Uterus (tissue), 3 donors: ENCODE measurements at regions not wholly inside any gene's neighbourhood (a gene's known extent, or its start where the extent isn't known, plus 50 kb on each side); places are given as distances from the start of the nearest gene placed in this dataset.
A peak's percentile ranks its signal among the peaks of the same experiment; 100 is the strongest.

ENCODE experiments used
- DNase-seq, 2 donors: peaks; one replicate each; pipeline ENCODE4 v3.0.0-alpha.2; 2019 to 2020
- H3K27ac ChIP-seq, 2 donors: fragments of 200-600 bp; sonication (generic); 1 replicate in 1 of 2; 2 replicates in 1 of 2; pipeline ENCODE4 v1.5.1; 2016 to 2018
- H3K27me3 ChIP-seq, 2 donors: fragments of 200-600 bp; sonication (generic); one replicate each; pipeline ENCODE4 v1.5.1; 2018 to 2019; ENCODE audit warnings: control low read depth in 1 of 2
- H3K36me3 ChIP-seq, 2 donors: fragments of 200-600 bp; sonication (generic); one replicate each; pipeline ENCODE4 v1.5.1; 2019; ENCODE audit warnings: control low read depth in 1 of 2
- H3K4me1 ChIP-seq, 2 donors: fragments of 200-600 bp; sonication (generic); one replicate each; pipeline ENCODE4 v1.5.1; 2018 to 2019; ENCODE audit warnings: control low read depth in 1 of 2
- H3K4me3 ChIP-seq, 2 donors: fragments of 200-600 bp; sonication (generic); 1 replicate in 1 of 2; 2 replicates in 1 of 2; pipeline ENCODE4 v1.5.1; 2018 to 2019; ENCODE audit warnings: mild to moderate bottlenecking in 1 of 2
- H3K9me3 ChIP-seq, 2 donors: fragments of 200-600 bp; sonication (generic); one replicate each; pipeline ENCODE4 v1.5.1; 2019; ENCODE audit warnings: control low read depth in 1 of 2
- POLR2A ChIP-seq, 2 donors: fragments of 450-650 bp; IDR thresholded peaks; one replicate each; pipeline ENCODE4 v1.6.1; 2016; ENCODE audit warnings: antibody characterized with exemption in 2 of 2, mild to moderate bottlenecking in 1 of 2, moderate library complexity in 1 of 2
- intact Hi-C: fragments of 100-400 bp; cut with DNase I; formaldehyde crosslinking; loops from one replicate; pipeline ENCODE4 v1.15.1; 2023; ENCODE audit warnings: low total_unique reads
- TF ChIP-seq, protein P1 (sequence below), 4 experiments: fragments of 200-600 bp in 2 of 4; fragments of 450-650 bp in 2 of 4; sonication (generic) in 2 of 4; IDR thresholded peaks; one replicate each; pipeline ENCODE4 v1.5.1; 2016 to 2019; ENCODE audit warnings: antibody characterized with exemption in 4 of 4, mild to moderate bottlenecking in 2 of 4, moderate library complexity in 1 of 4
- donor health status: DM: yes; HTN: yes; CAD: no.

DNA sequence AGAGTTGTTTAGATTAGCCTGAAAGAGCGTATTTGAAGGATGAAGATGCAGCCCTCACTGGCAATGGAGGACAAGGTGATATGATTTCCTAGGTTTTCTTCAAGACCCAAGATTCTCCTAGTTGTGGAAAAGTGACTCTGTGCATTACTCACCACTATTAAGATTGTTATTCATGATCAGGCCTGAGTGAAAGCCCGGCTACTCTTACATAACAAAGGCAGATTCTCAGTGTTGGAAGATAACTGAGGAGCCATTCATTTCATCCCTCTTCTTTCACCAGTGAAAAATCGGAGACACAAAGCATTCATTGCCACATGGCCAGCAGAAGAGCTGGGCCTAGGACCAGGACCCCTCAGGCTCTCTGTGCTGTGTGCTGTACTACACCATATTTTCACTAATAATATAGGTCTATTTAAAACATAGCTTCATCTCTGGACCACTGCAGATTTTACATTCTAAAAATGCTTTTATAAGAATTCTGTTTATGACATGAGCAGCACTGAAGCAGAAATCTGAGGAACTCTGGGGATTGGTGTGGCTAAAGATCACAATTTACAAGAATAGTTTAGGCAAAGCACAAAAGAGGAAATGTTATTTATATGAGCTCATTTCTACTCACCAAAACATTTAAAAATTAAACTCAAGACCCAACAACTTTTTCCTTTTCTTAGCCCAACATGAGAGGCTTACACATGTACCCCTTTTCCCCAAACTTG, 181.9 kb upstream of the CCN2 start:
- Histone ChIP-seq H3K9me3 (no peaks in the 10 kb centered on the region), H3K27me3 (no peaks in the 10 kb centered on the region), H3K4me1 (peaks cover 0 to 7% of the 10 kb centered on the region in 2 donors), H3K4me3 (no peak overlapping the region), H3K27ac (peak overlapping the region; percentile 79 to 92), H3K36me3 (no peaks in the 10 kb centered on the region)
- intact Hi-C loops = no loop called here
- DNase-seq = no peak
- TF ChIP-seq, protein P1, sequence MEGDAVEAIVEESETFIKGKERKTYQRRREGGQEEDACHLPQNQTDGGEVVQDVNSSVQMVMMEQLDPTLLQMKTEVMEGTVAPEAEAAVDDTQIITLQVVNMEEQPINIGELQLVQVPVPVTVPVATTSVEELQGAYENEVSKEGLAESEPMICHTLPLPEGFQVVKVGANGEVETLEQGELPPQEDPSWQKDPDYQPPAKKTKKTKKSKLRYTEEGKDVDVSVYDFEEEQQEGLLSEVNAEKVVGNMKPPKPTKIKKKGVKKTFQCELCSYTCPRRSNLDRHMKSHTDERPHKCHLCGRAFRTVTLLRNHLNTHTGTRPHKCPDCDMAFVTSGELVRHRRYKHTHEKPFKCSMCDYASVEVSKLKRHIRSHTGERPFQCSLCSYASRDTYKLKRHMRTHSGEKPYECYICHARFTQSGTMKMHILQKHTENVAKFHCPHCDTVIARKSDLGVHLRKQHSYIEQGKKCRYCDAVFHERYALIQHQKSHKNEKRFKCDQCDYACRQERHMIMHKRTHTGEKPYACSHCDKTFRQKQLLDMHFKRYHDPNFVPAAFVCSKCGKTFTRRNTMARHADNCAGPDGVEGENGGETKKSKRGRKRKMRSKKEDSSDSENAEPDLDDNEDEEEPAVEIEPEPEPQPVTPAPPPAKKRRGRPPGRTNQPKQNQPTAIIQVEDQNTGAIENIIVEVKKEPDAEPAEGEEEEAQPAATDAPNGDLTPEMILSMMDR (IDR thresholded peaks at IDR 0.05) = no peak

DNA sequence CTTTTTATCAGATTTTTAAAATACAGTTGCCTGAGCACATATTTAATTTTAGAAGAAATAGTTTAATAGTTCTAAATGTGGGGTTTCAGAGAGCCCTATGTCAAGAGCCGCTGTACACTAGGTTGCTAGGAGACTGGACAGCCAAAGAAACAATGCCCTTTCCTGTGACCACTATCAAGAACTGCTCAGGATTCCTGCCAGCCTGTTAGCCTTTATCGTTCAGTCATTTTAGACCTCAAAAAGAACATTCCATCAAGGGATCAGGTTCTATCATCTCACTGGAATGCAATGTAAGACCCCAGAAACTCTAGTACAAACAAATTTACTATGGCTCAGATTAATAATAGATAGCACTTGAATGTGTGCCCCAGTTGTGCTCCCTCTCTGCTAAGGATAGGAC, 181.2 kb upstream of the CCN2 start:
- Histone ChIP-seq H3K4me3 (no peak overlapping the region), H3K4me1 (peaks cover 0 to 7% of the 10 kb centered on the region in 2 donors), H3K9me3 (no peaks in the 10 kb centered on the region), H3K27me3 (no peaks in the 10 kb centered on the region), H3K27ac (peak overlapping the region; percentile 79 to 92), H3K36me3 (no peaks in the 10 kb centered on the region)
- intact Hi-C loops = no loop called here
- DNase-seq = no peak
- TF ChIP-seq, protein P1 (IDR thresholded peaks at IDR 0.05) = no peak
- TF ChIP-seq POLR2A (IDR thresholded peaks at IDR 0.05) = no peak

DNA sequence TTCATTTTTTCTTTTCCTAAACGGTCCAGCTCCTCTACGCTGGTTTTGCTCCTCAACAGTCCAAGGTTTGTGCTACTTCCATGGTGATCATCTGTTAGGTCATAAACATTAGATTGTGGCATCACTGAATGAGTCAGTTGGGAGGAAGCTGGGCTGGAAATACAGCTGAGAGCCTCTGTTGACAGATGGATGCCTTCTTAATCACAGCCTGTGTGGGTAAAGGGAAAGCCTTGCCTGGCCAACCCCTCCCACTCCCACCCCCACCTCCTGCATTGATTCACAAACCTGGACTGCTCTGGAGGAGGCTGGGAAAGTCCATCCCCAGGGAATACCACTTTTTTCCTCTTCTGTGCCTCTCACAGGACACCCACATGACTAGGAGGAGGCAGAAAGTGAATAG, 180.6 kb upstream of the CCN2 start:
- TF ChIP-seq, protein P1 (IDR thresholded peaks at IDR 0.05) = no peak
- TF ChIP-seq POLR2A (IDR thresholded peaks at IDR 0.05) = no peak
- Histone ChIP-seq H3K27me3 (no peaks in the 10 kb centered on the region), H3K27ac (peak overlapping the region; percentile 79 to 92), H3K36me3 (no peaks in the 10 kb centered on the region), H3K4me1 (peaks cover 0 to 7% of the 10 kb centered on the region in 2 donors), H3K9me3 (no peaks in the 10 kb centered on the region), H3K4me3 (no peak overlapping the region)
- intact Hi-C loops = no loop called here
- DNase-seq = peak; percentile 65

DNA sequence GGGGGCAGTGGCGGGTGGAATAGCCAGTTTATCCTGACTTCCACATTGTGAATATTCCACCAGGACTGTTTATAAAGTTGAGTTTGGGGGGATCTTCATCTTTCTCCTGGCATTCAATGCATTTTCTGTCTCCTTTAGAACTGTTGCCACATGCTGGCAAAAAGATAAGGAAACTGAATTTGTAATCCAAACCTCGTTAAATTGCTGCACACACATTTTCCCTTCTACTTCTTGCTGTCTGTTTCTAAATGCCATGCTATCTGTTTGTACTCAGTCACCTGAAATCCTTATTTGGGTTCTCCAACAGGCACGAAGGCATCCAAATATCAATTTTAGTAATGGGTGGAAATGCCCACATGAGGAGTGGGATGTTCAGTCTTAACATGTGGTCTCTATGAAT, 180.2 kb upstream of the CCN2 start:
- H3K9me3 ChIP-seq = no peaks in the 10 kb centered on the region
- intact Hi-C loops = no loop called here
- no peak for TF ChIP-seq POLR2A (IDR thresholded peaks at IDR 0.05)
- TF ChIP-seq, protein P1 (IDR thresholded peaks at IDR 0.05) = no peak
- H3K36me3 ChIP-seq = no peaks in the 10 kb centered on the region
- peaks cover 0 to 7% of the 10 kb centered on the region in 2 donors for H3K4me1 ChIP-seq
- DNase-seq = no peak
- H3K4me3 ChIP-seq = no peak overlapping the region
- peak overlapping the region; percentile 79 to 92 for H3K27ac ChIP-seq
- no peaks in the 10 kb centered on the region for H3K27me3 ChIP-seq

DNA sequence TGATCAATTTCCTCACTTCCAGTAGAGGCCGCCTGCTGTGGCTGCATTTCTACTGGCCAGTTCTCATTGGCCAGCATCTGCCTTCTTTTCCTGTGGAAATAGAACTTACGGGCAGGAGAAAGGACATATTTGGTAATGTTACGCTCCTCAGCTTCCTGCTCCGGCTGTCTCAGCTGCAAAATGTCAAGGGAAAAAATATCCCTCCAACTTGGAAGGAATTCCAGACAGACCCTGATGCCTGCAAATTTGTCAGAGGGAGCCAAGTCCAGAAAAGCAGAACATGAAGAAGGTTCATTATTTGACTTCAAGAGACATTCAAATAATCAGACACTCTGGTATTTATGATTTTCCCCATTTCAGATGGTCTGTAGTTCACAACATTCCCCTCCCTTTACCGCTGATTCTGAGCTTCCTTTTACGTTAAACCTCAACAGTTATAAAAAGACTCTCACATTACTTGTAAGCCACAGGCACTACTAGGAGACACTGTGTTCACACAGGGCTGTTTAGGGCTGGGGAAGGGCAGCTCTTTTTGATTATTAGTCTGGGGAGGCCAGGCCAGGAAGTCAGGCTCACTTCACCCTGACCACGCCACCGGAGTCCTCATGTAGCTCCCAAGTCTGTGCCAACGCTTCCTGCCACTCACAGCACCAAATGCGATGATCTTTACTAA, 179.6 kb upstream of the CCN2 start:
- no peaks in the 10 kb centered on the region for H3K9me3 ChIP-seq
- no peaks in the 10 kb centered on the region for H3K27me3 ChIP-seq
- peak; percentile 53 to 54 for DNase-seq
- intact Hi-C loops = no loop called here
- peak overlapping the region; percentile 79 to 92 for H3K27ac ChIP-seq
- peaks cover 0 to 7% of the 10 kb centered on the region in 2 donors for H3K4me1 ChIP-seq
- no peak for TF ChIP-seq POLR2A (IDR thresholded peaks at IDR 0.05)
- TF ChIP-seq, protein P1 (IDR thresholded peaks at IDR 0.05) = no peak
- H3K4me3 ChIP-seq = no peak overlapping the region
- no peaks in the 10 kb centered on the region for H3K36me3 ChIP-seq
